WTC11 (cell line): ENCODE measurements at regions not wholly inside any gene's neighbourhood (a gene's known extent, or its start where the extent isn't known, plus 50 kb on each side); places are given as distances from the start of the nearest gene placed in this dataset.
A peak's percentile ranks its signal among the peaks of the same experiment; 100 is the strongest.

ENCODE experiments used
- ATAC-seq: fragments of 200-7000 bp; cut with Tn5 transposase; 2 replicates; pipeline ENCODE4 v1.10.0; 2021; ENCODE audit warnings: mild to moderate bottlenecking, moderate library complexity
- CTCF ChIA-PET: fragments of 300-600 bp; sonication (Branson Sonifier 250); formaldehyde crosslinking; loops from one replicate; lab custom pipeline; 2021; ENCODE audit warnings: antibody characterized with exemption; lab: Charles Lee
- POLR2A ChIA-PET: fragments of 350-600 bp; sonication (Branson Sonifier 250); formaldehyde crosslinking; loops from one replicate; lab custom pipeline; 2021; ENCODE audit warnings: antibody characterized with exemption; lab: Charles Lee
- DNase-seq: peaks from one replicate; pipeline ENCODE4 v3.0.0; 2021; ENCODE audit warnings: low spot score
- H3K27ac Mint-ChIP-seq: 2 replicates; pipeline ENCODE4 v1.8.0; 2021; ENCODE audit warnings: mixed read lengths
- H3K27me3 Mint-ChIP-seq: 2 replicates; pipeline ENCODE4 v1.8.0; 2021; ENCODE audit warnings: low read depth, mild to moderate bottlenecking, moderate library complexity, mixed read lengths
- H3K36me3 Mint-ChIP-seq: 2 replicates; pipeline ENCODE4 v1.8.0; 2021; ENCODE audit warnings: mixed read lengths
- H3K4me1 Mint-ChIP-seq: 2 replicates; pipeline ENCODE4 v1.8.0; 2022; ENCODE audit warnings: mixed read lengths
- H3K4me3 Mint-ChIP-seq: 2 replicates; pipeline ENCODE4 v1.8.0; 2021; ENCODE audit warnings: mild to moderate bottlenecking, moderate library complexity, mixed read lengths
- H3K9me3 Mint-ChIP-seq: 2 replicates; pipeline ENCODE4 v1.8.0; 2021; ENCODE audit warnings: mixed read lengths
- GABPB1 ChIP-seq: sonication (generic); formaldehyde crosslinking; IDR thresholded peaks from 2 replicates; pipeline ENCODE4 v1.8.1; 2023; ENCODE audit warnings: mild to moderate bottlenecking, missing genetic modification reagents
- GTF2I ChIP-seq: fragments of 250-450 bp; sonication (Bioruptor Pico); conservative IDR thresholded peaks from 2 replicates; pipeline ENCODE4 v1.4.0; 2021; ENCODE audit warnings: mild to moderate bottlenecking
- JAZF1 ChIP-seq: fragments of 250-450 bp; sonication (Bioruptor Pico); IDR thresholded peaks from 2 replicates; pipeline ENCODE4 v1.9.0; 2021; ENCODE audit warnings: moderate library complexity, mild to moderate bottlenecking, inconsistent platforms
- MYBL2 ChIP-seq: sonication (generic); formaldehyde crosslinking; IDR thresholded peaks from 2 replicates; pipeline ENCODE4 v1.8.1; 2023; ENCODE audit warnings: mild to moderate bottlenecking, moderate library complexity, missing genetic modification reagents
- NFYB ChIP-seq: sonication (generic); formaldehyde crosslinking; conservative IDR thresholded peaks from 2 replicates; pipeline ENCODE4 v1.8.0; 2022; ENCODE audit warnings: low read depth, missing genetic modification reagents
- NR1H2 ChIP-seq: sonication (generic); formaldehyde crosslinking; IDR thresholded peaks from 2 replicates; pipeline ENCODE4 v1.9.0; 2021; ENCODE audit warnings: mild to moderate bottlenecking, moderate library complexity, missing genetic modification reagents
- SP1 ChIP-seq: sonication (generic); formaldehyde crosslinking; conservative IDR thresholded peaks from 2 replicates; pipeline ENCODE4 v1.8.1; 2022; ENCODE audit warnings: missing genetic modification reagents
- TEAD1 ChIP-seq: sonication (generic); formaldehyde crosslinking; IDR thresholded peaks from 2 replicates; pipeline ENCODE4 v1.8.0; 2022; ENCODE audit warnings: mild to moderate bottlenecking, missing genetic modification reagents
- TP53 ChIP-seq: sonication (generic); formaldehyde crosslinking; IDR thresholded peaks from 2 replicates; pipeline ENCODE4 v1.8.1; 2023; ENCODE audit warnings: mild to moderate bottlenecking, missing genetic modification reagents
- ZBTB21 ChIP-seq: sonication (generic); formaldehyde crosslinking; IDR thresholded peaks from 2 replicates; pipeline ENCODE4 v1.8.1; 2023; ENCODE audit warnings: mild to moderate bottlenecking, missing genetic modification reagents, borderline replicate concordance
- ZNF121 ChIP-seq: sonication (generic); formaldehyde crosslinking; IDR thresholded peaks from 2 replicates; pipeline ENCODE4 v1.8.0; 2023; ENCODE audit warnings: missing genetic modification reagents
- ZNF232 ChIP-seq: sonication (generic); formaldehyde crosslinking; IDR thresholded peaks from 2 replicates; pipeline ENCODE4 v1.8.0; 2022; ENCODE audit warnings: mild to moderate bottlenecking, missing genetic modification reagents
- ZNF317 ChIP-seq: sonication (generic); formaldehyde crosslinking; IDR thresholded peaks from 2 replicates; pipeline ENCODE4 v1.8.1; 2023; ENCODE audit warnings: low read depth, mild to moderate bottlenecking, moderate library complexity, missing genetic modification reagents, borderline replicate concordance
- TF ChIP-seq, protein P1 (sequence below): sonication (generic); formaldehyde crosslinking; IDR thresholded peaks from 2 replicates; pipeline ENCODE4 v1.8.0; 2022; ENCODE audit warnings: missing genetic modification reagents
- TF ChIP-seq, protein P2 (sequence below): sonication (generic); formaldehyde crosslinking; conservative IDR thresholded peaks from 2 replicates; pipeline ENCODE4 v1.8.1; 2023; ENCODE audit warnings: mild to moderate bottlenecking, low read depth, missing genetic modification reagents, moderate library complexity
- TF ChIP-seq, protein P3 (sequence below): fragments of 250-450 bp; sonication (Bioruptor Pico); IDR thresholded peaks from 2 replicates; pipeline ENCODE4 v1.9.0; 2021; ENCODE audit warnings: mild to moderate bottlenecking
- TF ChIP-seq, protein P4 (sequence below): sonication (generic); formaldehyde crosslinking; IDR thresholded peaks from 2 replicates; pipeline ENCODE4 v1.8.1; 2023; ENCODE audit warnings: mild to moderate bottlenecking, missing genetic modification reagents
- TF ChIP-seq, protein P5 (sequence below): fragments of 250-450 bp; sonication (Bioruptor Pico); IDR thresholded peaks from 2 replicates; pipeline ENCODE4 v2.1.2; 2022; ENCODE audit warnings: mild to moderate bottlenecking, moderate library complexity
- TF ChIP-seq, protein P6 (sequence below): sonication (generic); formaldehyde crosslinking; IDR thresholded peaks from 2 replicates; pipeline ENCODE4 v1.8.1; 2022; ENCODE audit warnings: missing genetic modification reagents, borderline replicate concordance
- TF ChIP-seq, protein P7 (sequence below): sonication (generic); formaldehyde crosslinking; IDR thresholded peaks from 2 replicates; pipeline ENCODE4 v1.8.1; 2022; ENCODE audit warnings: mild to moderate bottlenecking, missing genetic modification reagents, moderate library complexity, borderline replicate concordance

DNA sequence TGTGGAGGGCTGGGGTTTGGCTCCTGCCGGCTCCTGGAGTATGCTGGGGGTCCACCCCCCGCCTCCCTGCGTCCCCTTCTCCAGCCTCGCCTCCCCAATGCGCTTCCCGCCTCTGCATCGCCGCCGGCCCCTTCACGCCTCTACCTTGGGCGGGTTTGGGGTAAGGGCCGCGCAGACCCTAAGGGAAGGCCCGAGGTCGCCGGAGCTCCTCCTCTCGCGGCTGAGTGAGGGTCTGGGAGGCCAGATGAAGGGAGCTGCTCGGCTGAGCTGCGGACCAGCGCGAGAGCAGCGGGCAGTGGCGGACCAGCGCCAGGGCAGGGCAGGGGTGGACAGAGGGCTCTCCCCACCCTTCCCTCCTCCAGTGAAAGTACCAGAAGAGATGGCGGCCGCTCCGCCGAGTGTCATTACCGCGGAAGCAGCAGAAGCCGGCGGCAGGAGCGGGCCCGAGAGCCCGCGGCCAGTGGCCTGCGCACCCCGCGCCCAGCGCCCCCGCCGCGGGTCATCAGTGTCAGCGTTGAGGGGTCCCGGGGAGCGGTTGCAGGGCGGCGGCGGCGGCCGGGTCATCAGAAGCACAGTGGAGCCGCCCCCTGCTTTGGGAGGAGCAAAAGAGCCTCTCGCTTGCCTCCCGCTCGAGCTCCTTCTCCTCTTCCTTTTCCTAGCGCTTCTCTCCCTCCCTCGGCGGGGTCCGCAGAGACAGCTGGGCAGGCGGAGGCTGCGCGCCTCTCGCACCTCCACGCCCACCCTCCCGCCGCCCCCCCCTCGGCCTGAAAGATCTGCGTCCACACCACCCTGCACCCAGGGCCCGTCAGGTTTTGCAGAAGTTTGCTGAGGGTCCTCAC, 255.6 kb upstream of the CADM1 start (continued):
- TF ChIP-seq, protein P1, sequence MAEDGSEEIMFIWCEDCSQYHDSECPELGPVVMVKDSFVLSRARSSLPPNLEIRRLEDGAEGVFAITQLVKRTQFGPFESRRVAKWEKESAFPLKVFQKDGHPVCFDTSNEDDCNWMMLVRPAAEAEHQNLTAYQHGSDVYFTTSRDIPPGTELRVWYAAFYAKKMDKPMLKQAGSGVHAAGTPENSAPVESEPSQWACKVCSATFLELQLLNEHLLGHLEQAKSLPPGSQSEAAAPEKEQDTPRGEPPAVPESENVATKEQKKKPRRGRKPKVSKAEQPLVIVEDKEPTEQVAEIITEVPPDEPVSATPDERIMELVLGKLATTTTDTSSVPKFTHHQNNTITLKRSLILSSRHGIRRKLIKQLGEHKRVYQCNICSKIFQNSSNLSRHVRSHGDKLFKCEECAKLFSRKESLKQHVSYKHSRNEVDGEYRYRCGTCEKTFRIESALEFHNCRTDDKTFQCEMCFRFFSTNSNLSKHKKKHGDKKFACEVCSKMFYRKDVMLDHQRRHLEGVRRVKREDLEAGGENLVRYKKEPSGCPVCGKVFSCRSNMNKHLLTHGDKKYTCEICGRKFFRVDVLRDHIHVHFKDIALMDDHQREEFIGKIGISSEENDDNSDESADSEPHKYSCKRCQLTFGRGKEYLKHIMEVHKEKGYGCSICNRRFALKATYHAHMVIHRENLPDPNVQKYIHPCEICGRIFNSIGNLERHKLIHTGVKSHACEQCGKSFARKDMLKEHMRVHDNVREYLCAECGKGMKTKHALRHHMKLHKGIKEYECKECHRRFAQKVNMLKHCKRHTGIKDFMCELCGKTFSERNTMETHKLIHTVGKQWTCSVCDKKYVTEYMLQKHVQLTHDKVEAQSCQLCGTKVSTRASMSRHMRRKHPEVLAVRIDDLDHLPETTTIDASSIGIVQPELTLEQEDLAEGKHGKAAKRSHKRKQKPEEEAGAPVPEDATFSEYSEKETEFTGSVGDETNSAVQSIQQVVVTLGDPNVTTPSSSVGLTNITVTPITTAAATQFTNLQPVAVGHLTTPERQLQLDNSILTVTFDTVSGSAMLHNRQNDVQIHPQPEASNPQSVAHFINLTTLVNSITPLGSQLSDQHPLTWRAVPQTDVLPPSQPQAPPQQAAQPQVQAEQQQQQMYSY (CRISPR knock-in tag), result no peak
- TF ChIP-seq, protein P2, sequence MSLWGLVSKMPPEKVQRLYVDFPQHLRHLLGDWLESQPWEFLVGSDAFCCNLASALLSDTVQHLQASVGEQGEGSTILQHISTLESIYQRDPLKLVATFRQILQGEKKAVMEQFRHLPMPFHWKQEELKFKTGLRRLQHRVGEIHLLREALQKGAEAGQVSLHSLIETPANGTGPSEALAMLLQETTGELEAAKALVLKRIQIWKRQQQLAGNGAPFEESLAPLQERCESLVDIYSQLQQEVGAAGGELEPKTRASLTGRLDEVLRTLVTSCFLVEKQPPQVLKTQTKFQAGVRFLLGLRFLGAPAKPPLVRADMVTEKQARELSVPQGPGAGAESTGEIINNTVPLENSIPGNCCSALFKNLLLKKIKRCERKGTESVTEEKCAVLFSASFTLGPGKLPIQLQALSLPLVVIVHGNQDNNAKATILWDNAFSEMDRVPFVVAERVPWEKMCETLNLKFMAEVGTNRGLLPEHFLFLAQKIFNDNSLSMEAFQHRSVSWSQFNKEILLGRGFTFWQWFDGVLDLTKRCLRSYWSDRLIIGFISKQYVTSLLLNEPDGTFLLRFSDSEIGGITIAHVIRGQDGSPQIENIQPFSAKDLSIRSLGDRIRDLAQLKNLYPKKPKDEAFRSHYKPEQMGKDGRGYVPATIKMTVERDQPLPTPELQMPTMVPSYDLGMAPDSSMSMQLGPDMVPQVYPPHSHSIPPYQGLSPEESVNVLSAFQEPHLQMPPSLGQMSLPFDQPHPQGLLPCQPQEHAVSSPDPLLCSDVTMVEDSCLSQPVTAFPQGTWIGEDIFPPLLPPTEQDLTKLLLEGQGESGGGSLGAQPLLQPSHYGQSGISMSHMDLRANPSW (CRISPR knock-in tag), result no peak
- TF ChIP-seq NFYB (CRISPR knock-in tag) (no peak), TEAD1 (CRISPR knock-in tag) (no peak), SP1 (CRISPR knock-in tag) (peak; percentile 19; the same call in 1 of the 2 replicates), ZBTB21 (CRISPR knock-in tag) (peak; percentile 59; the same call in 1 of the 2 replicates), MYBL2 (CRISPR knock-in tag) (no peak), ZNF232 (CRISPR knock-in tag) (peak; percentile 67; the same call in 1 of the 2 replicates), TP53 (CRISPR knock-in tag) (0 out of 2 replicates have a peak, but pooled peaks have one; percentile 23)
- TF ChIP-seq, protein P3, sequence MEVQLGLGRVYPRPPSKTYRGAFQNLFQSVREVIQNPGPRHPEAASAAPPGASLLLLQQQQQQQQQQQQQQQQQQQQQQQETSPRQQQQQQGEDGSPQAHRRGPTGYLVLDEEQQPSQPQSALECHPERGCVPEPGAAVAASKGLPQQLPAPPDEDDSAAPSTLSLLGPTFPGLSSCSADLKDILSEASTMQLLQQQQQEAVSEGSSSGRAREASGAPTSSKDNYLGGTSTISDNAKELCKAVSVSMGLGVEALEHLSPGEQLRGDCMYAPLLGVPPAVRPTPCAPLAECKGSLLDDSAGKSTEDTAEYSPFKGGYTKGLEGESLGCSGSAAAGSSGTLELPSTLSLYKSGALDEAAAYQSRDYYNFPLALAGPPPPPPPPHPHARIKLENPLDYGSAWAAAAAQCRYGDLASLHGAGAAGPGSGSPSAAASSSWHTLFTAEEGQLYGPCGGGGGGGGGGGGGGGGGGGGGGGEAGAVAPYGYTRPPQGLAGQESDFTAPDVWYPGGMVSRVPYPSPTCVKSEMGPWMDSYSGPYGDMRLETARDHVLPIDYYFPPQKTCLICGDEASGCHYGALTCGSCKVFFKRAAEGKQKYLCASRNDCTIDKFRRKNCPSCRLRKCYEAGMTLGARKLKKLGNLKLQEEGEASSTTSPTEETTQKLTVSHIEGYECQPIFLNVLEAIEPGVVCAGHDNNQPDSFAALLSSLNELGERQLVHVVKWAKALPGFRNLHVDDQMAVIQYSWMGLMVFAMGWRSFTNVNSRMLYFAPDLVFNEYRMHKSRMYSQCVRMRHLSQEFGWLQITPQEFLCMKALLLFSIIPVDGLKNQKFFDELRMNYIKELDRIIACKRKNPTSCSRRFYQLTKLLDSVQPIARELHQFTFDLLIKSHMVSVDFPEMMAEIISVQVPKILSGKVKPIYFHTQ, result no peak
- TF ChIP-seq, protein P4, sequence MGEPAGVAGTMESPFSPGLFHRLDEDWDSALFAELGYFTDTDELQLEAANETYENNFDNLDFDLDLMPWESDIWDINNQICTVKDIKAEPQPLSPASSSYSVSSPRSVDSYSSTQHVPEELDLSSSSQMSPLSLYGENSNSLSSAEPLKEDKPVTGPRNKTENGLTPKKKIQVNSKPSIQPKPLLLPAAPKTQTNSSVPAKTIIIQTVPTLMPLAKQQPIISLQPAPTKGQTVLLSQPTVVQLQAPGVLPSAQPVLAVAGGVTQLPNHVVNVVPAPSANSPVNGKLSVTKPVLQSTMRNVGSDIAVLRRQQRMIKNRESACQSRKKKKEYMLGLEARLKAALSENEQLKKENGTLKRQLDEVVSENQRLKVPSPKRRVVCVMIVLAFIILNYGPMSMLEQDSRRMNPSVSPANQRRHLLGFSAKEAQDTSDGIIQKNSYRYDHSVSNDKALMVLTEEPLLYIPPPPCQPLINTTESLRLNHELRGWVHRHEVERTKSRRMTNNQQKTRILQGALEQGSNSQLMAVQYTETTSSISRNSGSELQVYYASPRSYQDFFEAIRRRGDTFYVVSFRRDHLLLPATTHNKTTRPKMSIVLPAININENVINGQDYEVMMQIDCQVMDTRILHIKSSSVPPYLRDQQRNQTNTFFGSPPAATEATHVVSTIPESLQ (CRISPR knock-in tag), result no peak

DNA sequence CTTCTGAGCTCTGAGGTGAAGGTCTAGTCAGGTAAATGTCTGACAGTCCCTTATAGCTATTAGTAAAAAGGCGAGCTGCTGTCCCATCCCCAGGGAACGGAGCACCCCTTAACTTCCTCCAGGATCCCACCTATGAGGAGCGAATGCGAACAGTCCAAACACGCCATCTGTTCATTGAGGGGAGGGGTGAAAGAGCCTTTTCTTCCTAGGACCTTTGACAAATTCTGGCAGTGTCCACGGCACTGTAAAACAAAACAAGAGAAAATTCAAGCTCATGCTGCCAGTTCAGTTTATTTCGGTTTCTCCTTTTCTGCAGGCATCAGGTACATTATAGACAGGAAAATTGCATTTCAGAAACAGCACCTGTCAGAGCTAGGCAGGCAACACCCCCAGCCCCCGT, 253.8 kb upstream of the CADM1 start:
- Mint-ChIP-seq H3K4me3 (no peak overlapping the region), H3K9me3 (no peaks in the 10 kb centered on the region), H3K27ac (no peak overlapping the region), H3K27me3 (peaks cover 64% of the 10 kb centered on the region), H3K36me3 (no peaks in the 10 kb centered on the region), H3K4me1 (peaks cover 9% of the 10 kb centered on the region)
- ChIA-PET CTCF (no interaction called here), POLR2A (no interaction called here)
- DNase-seq (no peak), ATAC-seq (no peak)
- TF ChIP-seq ZNF317 (CRISPR knock-in tag) (no peak), GABPB1 (no peak), GTF2I (CRISPR knock-in tag) (no peak), NR1H2 (CRISPR knock-in tag) (no peak), JAZF1 (CRISPR knock-in tag) (no peak), MYBL2 (CRISPR knock-in tag) (no peak), ZNF121 (CRISPR knock-in tag) (no peak)
- TF ChIP-seq, protein P5, sequence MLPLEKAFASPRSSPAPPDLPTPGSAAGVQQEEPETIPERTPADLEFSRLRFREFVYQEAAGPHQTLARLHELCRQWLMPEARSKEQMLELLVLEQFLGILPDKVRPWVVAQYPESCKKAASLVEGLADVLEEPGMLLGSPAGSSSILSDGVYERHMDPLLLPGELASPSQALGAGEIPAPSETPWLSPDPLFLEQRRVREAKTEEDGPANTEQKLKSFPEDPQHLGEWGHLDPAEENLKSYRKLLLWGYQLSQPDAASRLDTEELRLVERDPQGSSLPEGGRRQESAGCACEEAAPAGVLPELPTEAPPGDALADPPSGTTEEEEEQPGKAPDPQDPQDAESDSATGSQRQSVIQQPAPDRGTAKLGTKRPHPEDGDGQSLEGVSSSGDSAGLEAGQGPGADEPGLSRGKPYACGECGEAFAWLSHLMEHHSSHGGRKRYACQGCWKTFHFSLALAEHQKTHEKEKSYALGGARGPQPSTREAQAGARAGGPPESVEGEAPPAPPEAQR (CRISPR knock-in tag), result no peak
- TF ChIP-seq, protein P6, sequence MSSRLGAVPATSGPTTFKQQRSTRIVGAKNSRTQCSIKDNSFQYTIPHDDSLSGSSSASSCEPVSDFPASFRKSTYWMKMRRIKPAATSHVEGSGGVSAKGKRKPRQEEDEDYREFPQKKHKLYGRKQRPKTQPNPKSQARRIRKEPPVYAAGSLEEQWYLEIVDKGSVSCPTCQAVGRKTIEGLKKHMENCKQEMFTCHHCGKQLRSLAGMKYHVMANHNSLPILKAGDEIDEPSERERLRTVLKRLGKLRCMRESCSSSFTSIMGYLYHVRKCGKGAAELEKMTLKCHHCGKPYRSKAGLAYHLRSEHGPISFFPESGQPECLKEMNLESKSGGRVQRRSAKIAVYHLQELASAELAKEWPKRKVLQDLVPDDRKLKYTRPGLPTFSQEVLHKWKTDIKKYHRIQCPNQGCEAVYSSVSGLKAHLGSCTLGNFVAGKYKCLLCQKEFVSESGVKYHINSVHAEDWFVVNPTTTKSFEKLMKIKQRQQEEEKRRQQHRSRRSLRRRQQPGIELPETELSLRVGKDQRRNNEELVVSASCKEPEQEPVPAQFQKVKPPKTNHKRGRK (CRISPR knock-in tag), result no peak
- TF ChIP-seq, protein P7, sequence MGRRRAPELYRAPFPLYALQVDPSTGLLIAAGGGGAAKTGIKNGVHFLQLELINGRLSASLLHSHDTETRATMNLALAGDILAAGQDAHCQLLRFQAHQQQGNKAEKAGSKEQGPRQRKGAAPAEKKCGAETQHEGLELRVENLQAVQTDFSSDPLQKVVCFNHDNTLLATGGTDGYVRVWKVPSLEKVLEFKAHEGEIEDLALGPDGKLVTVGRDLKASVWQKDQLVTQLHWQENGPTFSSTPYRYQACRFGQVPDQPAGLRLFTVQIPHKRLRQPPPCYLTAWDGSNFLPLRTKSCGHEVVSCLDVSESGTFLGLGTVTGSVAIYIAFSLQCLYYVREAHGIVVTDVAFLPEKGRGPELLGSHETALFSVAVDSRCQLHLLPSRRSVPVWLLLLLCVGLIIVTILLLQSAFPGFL (CRISPR knock-in tag), result no peak
